Suprapubic skin (tissue), 4 donors: ENCODE measurements at regions not wholly inside any gene's neighbourhood (a gene's known extent, or its start where the extent isn't known, plus 50 kb on each side); places are given as distances from the start of the nearest gene placed in this dataset.

Experiments used
- CTCF ChIP-seq, 2 donors: fragments of 200-600 bp in 1 of 2; fragments of 450-650 bp in 1 of 2; sonication (generic) in 1 of 2; IDR thresholded peaks; one replicate each; pipeline ENCODE4 v1.5.1; 2016 to 2019; ENCODE audit warnings: antibody characterized with exemption in 2 of 2, mild to moderate bottlenecking in 1 of 2, moderate library complexity in 1 of 2
- POLR2A ChIP-seq, 2 donors: fragments of 450-650 bp; IDR thresholded peaks; one replicate each; pipeline ENCODE4 v1.6.1; 2017; ENCODE audit warnings: antibody characterized with exemption in 2 of 2, mild to moderate bottlenecking in 2 of 2, moderate library complexity in 2 of 2
- POLR2AphosphoS5 ChIP-seq, 3 donors: sonication (generic); formaldehyde crosslinking; IDR thresholded peaks; one replicate each; pipeline ENCODE4 v1.6.1; 2017; ENCODE audit warnings: antibody characterized with exemption in 3 of 3

- no peak for TF ChIP-seq CTCF (IDR thresholded peaks at IDR 0.05)
- no peak for TF ChIP-seq POLR2A (IDR thresholded peaks at IDR 0.05)
- TF ChIP-seq POLR2AphosphoS5 (IDR thresholded peaks at IDR 0.05) = no peak
Measured at GRCh38 chr6:26272171-26272637, 92.8 kb upstream of the BTN3A2 start.
